B cell (primary cell): ENCODE measurements at regions not wholly inside any gene's neighbourhood (a gene's known extent, or its start where the extent isn't known, plus 50 kb on each side); places are given as distances from the start of the nearest gene placed in this dataset.

Source experiments
- ATAC-seq: fragments of 200-7000 bp; cut with Tn5 transposase; one replicate; pipeline ENCODE4 v1.10.0; 2021; ENCODE audit warnings: low read depth, mild to moderate bottlenecking, moderate number of reproducible peaks, moderate library complexity
- CTCF ChIA-PET: fragments of 350-600 bp; sonication (Branson Sonifier 250); formaldehyde crosslinking; loops from one replicate; lab custom pipeline; 2021; ENCODE audit warnings: antibody characterized with exemption, inconsistent platforms; lab: Charles Lee
- POLR2A ChIA-PET: fragments of 350-600 bp; sonication (Branson Sonifier 250); formaldehyde crosslinking; loops from one replicate; lab custom pipeline; 2021; ENCODE audit warnings: antibody characterized with exemption; lab: Charles Lee
- DNase-seq: peaks from one replicate; pipeline ENCODE4 v3.0.0; 2013
- H2AFZ ChIP-seq: 2 replicates; pipeline ENCODE4 v1.6.1; 2012; ENCODE audit warnings: mild to moderate bottlenecking, low read depth, low read length; ENCODE audit not compliant: insufficient read depth, poor library complexity, severe bottlenecking
- H3K27ac ChIP-seq, 2 donors: 1 replicate in 1 of 2; 2 replicates in 1 of 2; pipeline ENCODE4 v1.5.1; 2012 to 2013; ENCODE audit warnings: low read length in 2 of 2, mild to moderate bottlenecking in 2 of 2, moderate library complexity in 1 of 2
- H3K27me3 ChIP-seq, 4 experiments: fragments of 200-600 bp in 1 of 4; sonication (generic) in 1 of 4; replicated peaks in 1 of 4; 1 replicate in 2 of 4; 2 replicates in 2 of 4; pipeline versions ENCODE4 v1.6.1 to v1.7.0; 2013 to 2016; ENCODE audit warnings: low read length in 3 of 4, mild to moderate bottlenecking in 2 of 4, mixed read lengths in 1 of 4, moderate library complexity in 1 of 4; ENCODE audit not compliant: insufficient read depth in 4 of 4, control insufficient read depth in 3 of 4; ENCODE audit errors: control extremely low read depth in 1 of 4
- H3K36me3 ChIP-seq, 2 experiments: replicated peaks in 1 of 2; 1 replicate in 1 of 2; 2 replicates in 1 of 2; pipeline versions ENCODE4 v1.6.1 to v1.7.1; 2013; ENCODE audit warnings: low read length in 1 of 2; ENCODE audit not compliant: insufficient read depth in 2 of 2, control insufficient read depth in 1 of 2; ENCODE audit errors: control extremely low read depth in 1 of 2, extremely low read depth in 1 of 2
- H3K4me1 ChIP-seq, 2 donors: fragments of 200-600 bp in 1 of 2; sonication (generic) in 1 of 2; 1 replicate in 1 of 2; 2 replicates in 1 of 2; pipeline versions ENCODE4 v1.5.1 to v1.6.1; 2013 to 2017; ENCODE audit warnings: low read length in 2 of 2; ENCODE audit not compliant: control insufficient read depth in 2 of 2, insufficient read depth in 2 of 2
- H3K4me2 ChIP-seq: replicated peaks from 2 replicates; pipeline ENCODE3; 2012; ENCODE audit warnings: mild to moderate bottlenecking, low read depth, low read length; ENCODE audit not compliant: poor library complexity, severe bottlenecking
- H3K4me3 ChIP-seq, 5 experiments: fragments of 200-600 bp in 1 of 5; sonication (generic) in 1 of 5; 1 replicate in 3 of 5; 2 replicates in 2 of 5; pipeline versions ENCODE4 v1.5.1 to v1.7.0; 2011 to 2016; ENCODE audit warnings: low read length in 4 of 5, mild to moderate bottlenecking in 4 of 5, low read depth in 2 of 5, control low read depth in 1 of 5, moderate library complexity in 1 of 5; ENCODE audit not compliant: insufficient read depth in 1 of 5; ENCODE audit errors: control extremely low read depth in 1 of 5, extremely low read depth in 1 of 5
- H3K79me2 ChIP-seq: fragments of 200-600 bp; sonication (generic); one replicate; pipeline ENCODE4 v1.6.0; 2016; ENCODE audit warnings: low read length; ENCODE audit not compliant: control insufficient read depth, insufficient read depth
- H3K9ac ChIP-seq: fragments of 200-600 bp; sonication (generic); 2 replicates; pipeline ENCODE4 v1.6.1; 2017; ENCODE audit warnings: mild to moderate bottlenecking, low read length, moderate library complexity
- H3K9me3 ChIP-seq, 3 donors: one replicate each; pipeline versions ENCODE4 v1.6.1 to v1.7.1; 2013; ENCODE audit warnings: low read length in 2 of 3; ENCODE audit not compliant: control insufficient read depth in 2 of 3, insufficient read depth in 1 of 3; ENCODE audit errors: control extremely low read depth in 1 of 3
- H4K20me1 ChIP-seq: 2 replicates; pipeline ENCODE4 v1.6.0; 2012; ENCODE audit warnings: mild to moderate bottlenecking, low read length; ENCODE audit not compliant: insufficient read depth, control insufficient read depth, poor library complexity, severe bottlenecking
- H3K27ac Mint-ChIP-seq: one replicate; pipeline ENCODE4 v1.8.0; 2021; ENCODE audit warnings: mixed read lengths
- H3K27me3 Mint-ChIP-seq: one replicate; pipeline ENCODE4 v1.8.0; 2021; ENCODE audit warnings: mixed read lengths
- H3K4me1 Mint-ChIP-seq: one replicate; pipeline ENCODE4 v1.8.0; 2021; ENCODE audit warnings: mixed read lengths
- H3K4me3 Mint-ChIP-seq: one replicate; pipeline ENCODE4 v1.8.0; 2021; ENCODE audit warnings: mixed read lengths
- H3K9me3 Mint-ChIP-seq: one replicate; pipeline ENCODE4 v1.8.0; 2022; ENCODE audit warnings: mixed read lengths; ENCODE audit not compliant: insufficient read depth
- EZH2 ChIP-seq: IDR thresholded peaks from 2 replicates; pipeline ENCODE4 v1.6.1; 2012; ENCODE audit warnings: borderline replicate concordance, low read depth, mild to moderate bottlenecking, moderate library complexity, low read length; ENCODE audit not compliant: insufficient read depth, poor library complexity, severe bottlenecking
- WGBS: methylation state at CpG from one replicate; pipeline ENCODE4 v1.1.5; 2013; ENCODE audit warnings: missing lambda C conversion rate; ENCODE audit not compliant: insufficient coverage; 5-methylcytosine and 5-hydroxymethylcytosine counted together
- intact Hi-C: fragments of 100-400 bp; cut with micrococcal nuclease; formaldehyde crosslinking; loops from one replicate; pipeline ENCODE4 v1.10.0; 2022
- TF ChIP-seq, protein P1 (sequence below): fragments of 200-600 bp; IDR thresholded peaks from one replicate; pipeline ENCODE4 v1.8.0; 2022; ENCODE audit warnings: antibody characterized with exemption, mild to moderate bottlenecking

DNA sequence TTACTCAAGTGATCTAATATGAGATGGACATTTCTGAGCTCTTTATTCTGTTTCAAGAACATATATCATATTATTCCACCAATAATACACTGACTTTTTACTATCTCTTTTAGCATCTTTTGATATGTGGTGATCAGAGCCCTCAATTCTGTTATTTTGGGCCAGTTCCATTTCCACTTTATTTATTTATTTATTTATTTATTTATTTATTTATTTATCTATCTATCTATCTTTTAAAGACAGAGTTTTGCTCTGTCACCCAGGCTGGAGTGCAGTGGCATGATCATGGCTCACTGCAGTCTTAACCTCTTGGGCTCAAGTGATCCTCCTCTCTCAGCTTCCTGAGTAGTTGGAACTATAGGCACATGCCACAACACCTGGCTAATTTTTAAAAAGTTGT, 57.4 kb upstream of the GRID2 start:
- no peaks in the 10 kb centered on the region for H3K9me3 ChIP-seq
- no peaks in the 10 kb centered on the region for H3K79me2 ChIP-seq
- Mint-ChIP-seq H3K9me3 (no peaks in the 10 kb centered on the region), H3K27ac (no peak overlapping the region), H3K27me3 (no peaks in the 10 kb centered on the region), H3K4me3 (no peak overlapping the region), H3K4me1 (no peaks in the 10 kb centered on the region)
- H3K4me2 ChIP-seq = no peak overlapping the region
- intact Hi-C loops = no loop called here
- TF ChIP-seq, protein P1, sequence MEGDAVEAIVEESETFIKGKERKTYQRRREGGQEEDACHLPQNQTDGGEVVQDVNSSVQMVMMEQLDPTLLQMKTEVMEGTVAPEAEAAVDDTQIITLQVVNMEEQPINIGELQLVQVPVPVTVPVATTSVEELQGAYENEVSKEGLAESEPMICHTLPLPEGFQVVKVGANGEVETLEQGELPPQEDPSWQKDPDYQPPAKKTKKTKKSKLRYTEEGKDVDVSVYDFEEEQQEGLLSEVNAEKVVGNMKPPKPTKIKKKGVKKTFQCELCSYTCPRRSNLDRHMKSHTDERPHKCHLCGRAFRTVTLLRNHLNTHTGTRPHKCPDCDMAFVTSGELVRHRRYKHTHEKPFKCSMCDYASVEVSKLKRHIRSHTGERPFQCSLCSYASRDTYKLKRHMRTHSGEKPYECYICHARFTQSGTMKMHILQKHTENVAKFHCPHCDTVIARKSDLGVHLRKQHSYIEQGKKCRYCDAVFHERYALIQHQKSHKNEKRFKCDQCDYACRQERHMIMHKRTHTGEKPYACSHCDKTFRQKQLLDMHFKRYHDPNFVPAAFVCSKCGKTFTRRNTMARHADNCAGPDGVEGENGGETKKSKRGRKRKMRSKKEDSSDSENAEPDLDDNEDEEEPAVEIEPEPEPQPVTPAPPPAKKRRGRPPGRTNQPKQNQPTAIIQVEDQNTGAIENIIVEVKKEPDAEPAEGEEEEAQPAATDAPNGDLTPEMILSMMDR = no peak
- no peak for TF ChIP-seq EZH2
- POLR2A ChIA-PET = no interaction called here
- no peaks in the 10 kb centered on the region for H3K27me3 ChIP-seq
- H3K4me1 ChIP-seq = no peaks in the 10 kb centered on the region
- no peak overlapping the region for H3K4me3 ChIP-seq
- CTCF ChIA-PET = no interaction called here
- no peak overlapping the region for H3K9ac ChIP-seq
- H2AFZ ChIP-seq = no peak overlapping the region
- no peaks in the 10 kb centered on the region for H3K36me3 ChIP-seq
- no peak for DNase-seq
- ATAC-seq = no peak
- no peaks in the 10 kb centered on the region for H4K20me1 ChIP-seq
- no peak overlapping the region for H3K27ac ChIP-seq

DNA sequence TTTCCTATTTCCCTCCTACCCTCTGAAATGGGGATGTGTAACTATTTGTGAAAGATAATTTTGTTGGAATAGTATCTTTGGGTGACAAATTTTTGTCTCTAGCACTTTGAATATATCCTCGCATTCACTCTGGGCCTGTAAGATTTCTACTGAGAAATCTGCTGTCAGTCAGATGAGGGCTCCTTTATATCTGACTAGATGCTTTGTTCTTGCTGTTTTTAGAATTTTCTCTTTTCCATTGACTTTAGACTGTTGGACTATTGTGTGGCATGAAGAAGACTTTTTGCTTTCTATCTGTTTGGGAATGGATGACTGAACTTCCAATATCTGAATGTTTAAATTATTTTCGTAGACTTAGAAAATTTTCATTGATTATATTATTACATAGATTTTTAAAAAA, 54.2 kb upstream of the GRID2 start:
- no peaks in the 10 kb centered on the region for H3K4me1 ChIP-seq
- 86% methylated on average over 1 of the region's 2 CpGs for WGBS
- peaks cover 5% of the 10 kb centered on the region for H3K9me3 Mint-ChIP-seq
- no peak for DNase-seq
- no peaks in the 10 kb centered on the region for H4K20me1 ChIP-seq
- H3K36me3 ChIP-seq = no peaks in the 10 kb centered on the region
- no peaks in the 10 kb centered on the region for H3K27me3 Mint-ChIP-seq
- no peak for ATAC-seq
- TF ChIP-seq EZH2 = no peak
- TF ChIP-seq, protein P1 = no peak
- H3K79me2 ChIP-seq = no peaks in the 10 kb centered on the region
- no peak overlapping the region for H3K27ac ChIP-seq
- no peak overlapping the region for H2AFZ ChIP-seq
- H3K9ac ChIP-seq = no peak overlapping the region
- no peak overlapping the region for H3K27ac Mint-ChIP-seq
- no peaks in the 10 kb centered on the region for H3K27me3 ChIP-seq
- H3K4me3 ChIP-seq = no peak overlapping the region
- ChIA-PET CTCF (no interaction called here), POLR2A (no interaction called here)
- no peaks in the 10 kb centered on the region for H3K4me1 Mint-ChIP-seq
- intact Hi-C loops = no loop called here
- H3K4me3 Mint-ChIP-seq = no peak overlapping the region
- no peak overlapping the region for H3K4me2 ChIP-seq
- peaks cover 0 to 12% (median 0%) of the 10 kb centered on the region in 3 donors for H3K9me3 ChIP-seq
